ENCODE measurements at regions not wholly inside any gene's neighbourhood (a gene's known extent, or its start where the extent isn't known, plus 50 kb on each side); places are given as distances from the start of the nearest gene placed in this dataset.

GRCh38 chr2:49444005-49444404 is 289.7 kb upstream of the FSHR start:
- TF ChIP-seq, protein P1, sequence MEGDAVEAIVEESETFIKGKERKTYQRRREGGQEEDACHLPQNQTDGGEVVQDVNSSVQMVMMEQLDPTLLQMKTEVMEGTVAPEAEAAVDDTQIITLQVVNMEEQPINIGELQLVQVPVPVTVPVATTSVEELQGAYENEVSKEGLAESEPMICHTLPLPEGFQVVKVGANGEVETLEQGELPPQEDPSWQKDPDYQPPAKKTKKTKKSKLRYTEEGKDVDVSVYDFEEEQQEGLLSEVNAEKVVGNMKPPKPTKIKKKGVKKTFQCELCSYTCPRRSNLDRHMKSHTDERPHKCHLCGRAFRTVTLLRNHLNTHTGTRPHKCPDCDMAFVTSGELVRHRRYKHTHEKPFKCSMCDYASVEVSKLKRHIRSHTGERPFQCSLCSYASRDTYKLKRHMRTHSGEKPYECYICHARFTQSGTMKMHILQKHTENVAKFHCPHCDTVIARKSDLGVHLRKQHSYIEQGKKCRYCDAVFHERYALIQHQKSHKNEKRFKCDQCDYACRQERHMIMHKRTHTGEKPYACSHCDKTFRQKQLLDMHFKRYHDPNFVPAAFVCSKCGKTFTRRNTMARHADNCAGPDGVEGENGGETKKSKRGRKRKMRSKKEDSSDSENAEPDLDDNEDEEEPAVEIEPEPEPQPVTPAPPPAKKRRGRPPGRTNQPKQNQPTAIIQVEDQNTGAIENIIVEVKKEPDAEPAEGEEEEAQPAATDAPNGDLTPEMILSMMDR (IDR thresholded peaks at IDR 0.05), result no peak
- no peak for TF ChIP-seq EP300 (IDR thresholded peaks at IDR 0.05)
